Lung (tissue), 11 donors: ENCODE measurements at regions not wholly inside any gene's neighbourhood (a gene's known extent, or its start where the extent isn't known, plus 50 kb on each side); places are given as distances from the start of the nearest gene placed in this dataset.
A peak's percentile ranks its signal among the peaks of the same experiment; 100 is the strongest.

Experiments
- ATAC-seq: fragments of 200-7000 bp; cut with Tn5 transposase; one replicate; pipeline ENCODE4 v1.9.1; 2020; ENCODE audit warnings: moderate number of reproducible peaks; ENCODE audit not compliant: insufficient read depth, low FRiP score
- DNase-seq, 3 donors: peaks; one replicate each; pipeline ENCODE4 v3.0.0-alpha.2; 2013 to 2017
- H3K27ac ChIP-seq, 2 donors: one replicate each; pipeline ENCODE4 v1.5.1; 2013; ENCODE audit warnings: mild to moderate bottlenecking in 2 of 2, moderate library complexity in 2 of 2, control low read depth in 1 of 2, inconsistent platforms in 1 of 2, low read depth in 1 of 2, low read length in 1 of 2
- H3K27me3 ChIP-seq, 3 donors: one replicate each; pipeline ENCODE4 v1.5.1; 2013; ENCODE audit warnings: low read length in 2 of 3; ENCODE audit not compliant: control insufficient read depth in 3 of 3, insufficient read depth in 3 of 3
- H3K36me3 ChIP-seq, 4 donors: one replicate each; pipeline ENCODE4 v1.5.1; 2013; ENCODE audit warnings: low read length in 4 of 4, mild to moderate bottlenecking in 1 of 4, moderate library complexity in 1 of 4; ENCODE audit not compliant: control insufficient read depth in 4 of 4, insufficient read depth in 4 of 4
- H3K4me1 ChIP-seq, 5 donors: one replicate each; pipeline ENCODE4 v1.5.1; 2013; ENCODE audit warnings: low read length in 5 of 5, mild to moderate bottlenecking in 2 of 5, moderate library complexity in 1 of 5; ENCODE audit not compliant: control insufficient read depth in 5 of 5, insufficient read depth in 5 of 5
- H3K4me3 ChIP-seq: one replicate; pipeline ENCODE4 v1.5.1; 2013; ENCODE audit warnings: mild to moderate bottlenecking, control low read depth, moderate library complexity
- H3K9ac ChIP-seq, 2 donors: one replicate each; pipeline ENCODE4 v1.5.1; 2013; ENCODE audit warnings: low read length in 2 of 2, control low read depth in 1 of 2; ENCODE audit not compliant: insufficient read depth in 1 of 2
- H3K9me3 ChIP-seq, 4 donors: one replicate each; pipeline ENCODE4 v1.5.1; 2013; ENCODE audit warnings: low read length in 3 of 4, mild to moderate bottlenecking in 1 of 4, moderate library complexity in 1 of 4; ENCODE audit not compliant: control insufficient read depth in 4 of 4, insufficient read depth in 3 of 4
- WGBS, 2 donors: extraction: QIAGEN DNeasy Blood & Tissue Kit; methylation state at CpG; one replicate each; pipeline ENCODE4 v1.1.7; 2013; 5-methylcytosine and 5-hydroxymethylcytosine counted together
- TF ChIP-seq, protein P1 (sequence below): IDR thresholded peaks from 2 replicates; pipeline ENCODE4 v1.5.1; 2012; ENCODE audit warnings: mild to moderate bottlenecking; ENCODE audit errors: control extremely low read depth, extremely low read depth
- donor health status: control.
- donor health status: control.
- donor health status: Bipolar disorder and iron deficiency.
- donor health status: healthy.
- donor health status: DM: yes; HTN: yes; CAD: no.

DNA sequence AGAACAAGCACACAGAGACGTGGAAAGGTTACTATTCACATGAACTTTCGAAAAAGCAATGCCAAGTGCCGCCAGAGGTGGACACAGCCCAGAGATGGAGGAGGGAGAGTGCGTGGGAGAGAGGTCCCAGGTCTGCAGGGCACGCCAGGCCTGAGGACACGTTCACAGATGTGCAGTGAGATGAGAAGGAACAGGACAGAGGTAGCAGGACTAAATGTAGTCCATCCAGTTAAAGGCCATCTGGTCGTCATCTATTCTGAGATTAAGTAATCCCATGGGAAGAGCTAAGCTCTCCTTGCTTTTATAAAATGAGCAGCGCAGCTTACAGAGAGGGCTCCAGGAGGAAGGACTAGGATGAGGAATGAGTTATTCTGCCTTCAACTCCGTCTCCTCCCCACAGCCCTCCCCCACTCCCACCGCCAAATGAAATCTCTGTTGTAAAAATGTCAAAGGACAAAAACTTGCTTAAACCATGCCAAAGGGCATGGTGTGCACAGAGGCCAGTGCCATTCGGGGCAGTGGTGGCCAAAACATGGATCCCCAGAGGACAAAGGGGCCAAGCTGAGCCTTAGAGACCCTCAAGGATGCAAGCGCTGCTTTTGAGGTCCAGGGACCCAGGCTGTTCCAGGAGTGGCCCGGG lies 85.4 kb upstream of the SLC25A33 start:
- no peak for DNase-seq
- Histone ChIP-seq H3K4me1 (peaks cover 0 to 20% (median 4%) of the 10 kb centered on the region in 5 donors), H3K27me3 (no peaks in the 10 kb centered on the region), H3K9ac (no peak overlapping the region), H3K27ac (no peak overlapping the region), H3K4me3 (no peak overlapping the region), H3K9me3 (no peaks in the 10 kb centered on the region), H3K36me3 (no peaks in the 10 kb centered on the region)
- 79 to 90% methylated on average over 13 of the region's 13 CpGs for WGBS, 2 donors
- TF ChIP-seq, protein P1, sequence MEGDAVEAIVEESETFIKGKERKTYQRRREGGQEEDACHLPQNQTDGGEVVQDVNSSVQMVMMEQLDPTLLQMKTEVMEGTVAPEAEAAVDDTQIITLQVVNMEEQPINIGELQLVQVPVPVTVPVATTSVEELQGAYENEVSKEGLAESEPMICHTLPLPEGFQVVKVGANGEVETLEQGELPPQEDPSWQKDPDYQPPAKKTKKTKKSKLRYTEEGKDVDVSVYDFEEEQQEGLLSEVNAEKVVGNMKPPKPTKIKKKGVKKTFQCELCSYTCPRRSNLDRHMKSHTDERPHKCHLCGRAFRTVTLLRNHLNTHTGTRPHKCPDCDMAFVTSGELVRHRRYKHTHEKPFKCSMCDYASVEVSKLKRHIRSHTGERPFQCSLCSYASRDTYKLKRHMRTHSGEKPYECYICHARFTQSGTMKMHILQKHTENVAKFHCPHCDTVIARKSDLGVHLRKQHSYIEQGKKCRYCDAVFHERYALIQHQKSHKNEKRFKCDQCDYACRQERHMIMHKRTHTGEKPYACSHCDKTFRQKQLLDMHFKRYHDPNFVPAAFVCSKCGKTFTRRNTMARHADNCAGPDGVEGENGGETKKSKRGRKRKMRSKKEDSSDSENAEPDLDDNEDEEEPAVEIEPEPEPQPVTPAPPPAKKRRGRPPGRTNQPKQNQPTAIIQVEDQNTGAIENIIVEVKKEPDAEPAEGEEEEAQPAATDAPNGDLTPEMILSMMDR, result no peak
- ATAC-seq, result no peak

DNA sequence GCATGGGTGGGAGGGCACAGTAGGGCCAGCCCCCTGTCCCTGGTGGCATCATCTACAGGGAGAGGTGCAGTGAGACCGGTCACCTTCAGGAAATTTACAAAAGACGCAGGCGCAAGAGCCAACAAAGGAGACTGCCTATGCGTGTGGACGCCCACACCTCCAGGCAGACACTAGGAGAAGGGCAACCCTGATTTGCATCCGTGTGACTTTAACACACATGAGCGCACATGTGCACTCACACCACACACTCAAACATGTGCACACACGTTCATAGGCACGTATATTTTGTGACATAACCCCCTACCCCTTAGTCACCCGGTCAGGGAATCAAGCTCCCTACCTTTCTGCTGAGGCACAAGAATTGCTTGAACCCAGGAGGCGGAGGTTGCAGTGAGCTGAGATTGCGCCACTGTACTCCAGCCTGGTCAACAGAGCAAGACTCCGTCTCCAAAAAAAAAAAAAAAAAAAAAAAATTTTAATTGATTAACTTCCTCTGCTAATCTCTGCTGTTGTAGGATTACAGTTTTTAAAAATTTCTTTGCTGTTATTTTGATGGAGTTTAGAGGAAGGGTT lies 84.7 kb upstream of the SLC25A33 start:
- TF ChIP-seq, protein P1, result no peak
- DNase-seq, result no peak
- Histone ChIP-seq H3K36me3 (no peaks in the 10 kb centered on the region), H3K4me3 (no peak overlapping the region), H3K9me3 (no peaks in the 10 kb centered on the region), H3K27me3 (no peaks in the 10 kb centered on the region), H3K9ac (no peak overlapping the region), H3K4me1 (peaks cover 0 to 16% (median under 1%) of the 10 kb centered on the region in 5 donors), H3K27ac (no peak overlapping the region)
- WGBS, 2 donors, result 91 to 92% methylated on average over 13 of the region's 13 CpGs
- no peak for ATAC-seq

DNA sequence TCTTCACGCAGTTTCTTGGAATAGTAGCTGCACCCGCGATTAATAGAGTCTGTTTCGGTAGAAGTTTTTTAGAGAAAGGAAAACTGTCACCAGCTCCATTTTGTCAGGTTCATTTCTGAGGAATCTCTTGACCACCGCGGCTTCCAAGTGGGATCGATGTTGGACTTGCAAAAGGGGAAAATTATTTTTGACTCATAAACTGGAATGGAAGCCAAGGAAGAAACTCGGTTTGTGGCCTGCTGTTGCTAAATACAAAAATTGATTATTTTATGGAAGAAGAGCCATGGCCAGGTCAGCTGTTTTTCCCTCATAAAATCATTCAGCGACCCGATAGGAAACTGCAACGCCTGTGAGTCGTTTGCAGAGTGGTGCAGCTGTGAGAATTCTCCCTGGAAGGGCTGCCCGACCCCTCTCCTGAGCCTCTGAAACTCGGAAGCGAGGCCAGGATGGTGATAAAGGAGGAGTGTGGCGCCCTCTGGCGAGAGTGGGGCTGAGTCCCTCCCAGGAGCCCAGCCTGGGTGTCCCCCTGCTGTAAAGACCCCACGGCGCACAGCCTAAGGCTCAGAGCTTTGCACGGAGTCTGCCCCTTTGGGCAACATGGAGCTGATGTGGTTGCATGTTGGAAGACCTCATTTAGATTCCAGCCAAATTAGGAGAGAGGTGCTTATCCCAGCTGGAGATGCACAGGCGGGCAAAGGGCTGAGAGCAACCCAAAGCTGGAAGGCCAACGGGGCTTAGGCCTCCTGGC lies 83.6 kb upstream of the SLC25A33 start:
- ATAC-seq (peak; percentile 32), DNase-seq (peak; percentile 81 to 85 (median 85))
- H3K9ac ChIP-seq, result no peak overlapping the region

More for the DNA sequence above, 83.6 kb upstream of the SLC25A33 start:
- TF ChIP-seq, protein P1, result peak; percentile 58
- Histone ChIP-seq H3K4me3 (no peak overlapping the region), H3K36me3 (no peaks in the 10 kb centered on the region), H3K27ac (no peak overlapping the region), H3K27me3 (no peaks in the 10 kb centered on the region), H3K9me3 (no peaks in the 10 kb centered on the region), H3K4me1 (peaks cover 0 to 12% (median 0%) of the 10 kb centered on the region in 5 donors)
- WGBS, 2 donors, result 43 to 45% methylated on average over 22 of the region's 22 CpGs
